Fibroblast of skin of abdomen (primary cell): ENCODE measurements at regions not wholly inside any gene's neighbourhood (a gene's known extent, or its start where the extent isn't known, plus 50 kb on each side); places are given as distances from the start of the nearest gene placed in this dataset.
A peak's percentile ranks its signal among the peaks of the same experiment; 100 is the strongest.

ENCODE experiments used
- DNase-seq: peaks from one replicate; pipeline ENCODE4 v3.0.0-alpha.2; 2013

DNA sequence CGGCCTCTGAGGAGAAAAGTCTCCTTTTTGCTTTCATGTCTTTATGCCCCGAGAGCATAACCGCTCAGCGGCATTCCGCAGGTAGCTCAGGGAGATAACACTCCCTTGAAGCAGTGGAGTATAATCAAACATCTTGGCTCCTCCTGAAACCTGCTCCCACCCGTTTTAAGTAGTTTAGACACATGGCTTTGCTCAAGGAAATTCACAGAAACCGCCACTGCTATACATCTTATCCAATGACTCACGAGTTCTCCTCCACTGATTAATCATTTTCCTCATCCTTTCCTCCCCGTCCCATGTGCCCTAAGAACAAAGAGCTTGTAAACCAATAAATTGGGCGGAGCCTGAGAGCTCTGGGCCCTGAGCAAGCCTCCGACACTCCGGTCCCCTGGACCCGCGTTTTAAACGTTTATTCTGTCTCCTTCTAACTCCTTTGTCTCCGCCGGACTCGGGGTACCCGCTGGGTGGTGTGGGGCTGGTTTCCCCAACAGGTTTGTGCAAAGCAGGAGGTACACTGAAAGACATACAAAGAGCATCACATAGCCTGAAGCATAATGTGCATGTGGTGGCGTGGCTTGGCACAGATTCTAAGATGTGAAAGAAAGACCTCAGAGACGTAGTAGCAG is 401.2 kb downstream of the TLL1 start:
- peak; percentile 57 for DNase-seq

DNA sequence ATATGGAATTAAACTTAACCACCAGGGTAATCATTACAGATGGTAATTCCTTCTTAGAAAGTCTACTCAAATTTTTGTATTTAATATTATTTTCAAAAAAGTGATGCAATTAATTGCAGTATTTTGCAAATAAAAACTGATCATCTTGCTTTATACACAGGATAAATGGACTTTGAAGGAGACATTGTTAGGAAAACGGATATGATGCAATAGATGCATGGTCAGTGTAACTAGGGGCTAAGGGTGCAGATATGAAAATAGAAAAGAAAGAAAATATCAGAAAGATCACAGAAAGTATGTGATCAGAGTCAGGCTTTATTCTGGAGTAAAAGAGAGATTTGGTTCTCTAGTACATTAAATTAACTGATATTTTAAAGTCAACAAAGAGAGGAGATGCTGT is 401.7 kb downstream of the TLL1 start:
- no peak for DNase-seq

DNA sequence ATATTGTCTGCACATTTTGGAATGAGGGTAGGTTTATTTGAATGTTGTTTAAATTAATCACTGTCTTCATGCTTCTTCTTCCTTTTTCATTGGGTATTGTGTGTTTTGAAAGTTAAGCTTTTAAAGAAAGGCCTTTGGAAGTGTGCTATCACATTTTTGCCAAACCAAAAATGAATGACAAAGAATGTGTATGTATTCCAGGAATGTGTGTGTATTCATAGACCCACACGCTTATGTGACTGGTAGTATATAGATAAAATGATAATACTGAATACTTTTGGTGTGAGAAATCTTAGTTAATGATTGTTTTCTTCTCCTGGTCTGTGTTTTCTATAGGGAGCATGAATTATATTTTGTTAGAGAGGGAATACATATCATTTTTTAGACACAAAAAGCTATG is 404.4 kb downstream of the TLL1 start:
- peak; percentile 83 for DNase-seq

DNA sequence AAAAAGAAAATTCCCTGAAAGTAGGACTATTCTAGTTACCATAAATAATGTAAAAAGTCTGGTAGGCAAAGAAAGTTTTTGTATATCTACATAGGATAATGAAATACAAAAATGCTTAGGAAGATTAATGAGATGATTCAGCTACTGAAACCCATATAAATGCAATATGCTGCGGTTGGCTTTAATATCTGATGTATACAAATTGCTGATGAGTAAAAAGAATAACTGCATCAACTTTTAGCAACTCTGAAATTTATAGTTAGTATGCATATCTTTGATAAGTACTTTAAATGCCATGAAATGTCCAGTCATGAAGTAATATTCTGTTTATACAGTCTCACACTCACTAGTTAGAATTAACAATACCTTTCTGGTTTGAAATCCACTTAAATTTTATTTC is 404.8 kb downstream of the TLL1 start:
- DNase-seq: peak; percentile 82

DNA sequence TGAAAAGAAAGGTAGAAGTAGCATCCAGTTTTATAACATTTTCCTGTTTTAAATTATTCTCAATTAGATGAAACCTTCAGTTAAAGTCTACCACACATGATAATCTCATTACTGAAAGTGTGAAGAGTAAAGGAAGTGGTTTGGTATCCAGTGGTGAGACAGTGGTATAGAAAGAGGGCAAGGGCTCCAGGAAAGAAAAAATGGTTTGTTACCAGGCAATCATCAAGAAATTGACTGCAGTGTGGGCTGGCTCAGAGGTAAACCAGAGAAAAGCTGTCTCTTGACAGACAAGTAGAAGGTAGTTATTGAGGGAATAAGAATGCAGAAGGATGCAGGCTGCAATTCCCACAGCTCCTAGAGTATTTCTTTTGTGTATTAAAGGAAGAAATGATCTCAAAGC is 406.2 kb downstream of the TLL1 start:
- no peak for DNase-seq

GRCh38 chr4:166280642-166281041 is 407.6 kb downstream of the TLL1 start:
- DNase-seq: no peak

- DNase-seq: no peak
These were observed 409.2 kb downstream of the TLL1 start for GRCh38 chr4:166282081-166282770.

DNA sequence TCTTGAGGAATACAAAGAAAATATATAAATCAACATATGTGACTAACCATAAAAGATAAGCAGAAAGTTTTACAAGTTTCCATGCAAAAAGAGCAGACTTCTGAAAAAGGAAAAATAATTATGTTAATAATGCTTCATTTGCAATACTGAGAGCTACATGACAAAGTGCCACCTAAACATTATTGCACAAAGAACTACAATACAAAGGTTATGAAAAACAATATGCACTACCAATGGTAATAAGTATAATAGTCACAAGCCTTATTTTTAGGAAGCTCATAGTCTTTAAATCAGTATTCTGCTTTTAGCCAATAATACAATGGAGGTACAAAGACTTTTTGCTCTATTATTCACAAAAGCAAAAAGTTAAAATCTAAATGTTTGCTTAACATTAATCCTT is 411.2 kb downstream of the TLL1 start:
- DNase-seq: no peak

DNA sequence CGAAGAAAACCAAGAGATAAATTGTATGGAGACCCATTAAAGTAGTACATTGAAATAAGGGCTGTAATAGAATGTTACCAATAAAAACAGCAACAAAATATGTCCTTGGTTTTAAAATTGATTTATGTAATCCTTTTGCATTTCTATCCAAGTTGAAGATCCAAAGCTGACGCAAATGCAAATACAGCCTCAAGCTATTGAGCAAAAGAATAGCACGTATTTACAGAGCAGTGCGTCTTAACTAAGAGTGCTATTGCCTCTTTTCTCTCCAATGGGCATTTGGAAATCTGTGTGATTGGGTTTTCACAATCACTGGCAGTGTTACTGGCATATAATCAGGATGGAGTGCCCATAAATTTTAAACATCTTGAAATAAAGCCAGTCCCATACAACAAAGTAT is 417.4 kb downstream of the TLL1 start:
- DNase-seq: no peak

DNA sequence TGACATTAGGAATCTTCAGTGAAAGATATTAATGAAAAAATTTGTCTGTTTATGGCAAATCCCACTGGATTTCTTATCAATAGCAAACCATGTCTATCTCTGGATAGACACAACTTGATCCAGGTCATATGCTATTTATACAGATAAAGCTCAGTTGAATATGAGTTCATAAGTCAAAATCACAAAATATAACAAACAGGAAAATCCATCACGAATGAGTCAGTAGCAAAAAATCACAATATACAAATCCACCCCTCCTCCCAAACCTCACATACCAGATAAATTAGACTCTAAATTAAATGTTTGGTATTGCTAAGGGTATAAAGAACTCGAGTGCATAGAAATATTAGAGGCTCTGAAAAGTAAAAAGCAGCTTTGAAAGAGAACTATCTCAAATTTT is 420.5 kb downstream of the TLL1 start:
- peak; percentile 26 for DNase-seq

GRCh38 chr4:166301266-166301665 is 428.2 kb downstream of the TLL1 start:
- DNase-seq: peak; percentile 72

- DNase-seq: no peak
These were observed 435.6 kb downstream of the TLL1 start for GRCh38 chr4:166308647-166309046.

DNA sequence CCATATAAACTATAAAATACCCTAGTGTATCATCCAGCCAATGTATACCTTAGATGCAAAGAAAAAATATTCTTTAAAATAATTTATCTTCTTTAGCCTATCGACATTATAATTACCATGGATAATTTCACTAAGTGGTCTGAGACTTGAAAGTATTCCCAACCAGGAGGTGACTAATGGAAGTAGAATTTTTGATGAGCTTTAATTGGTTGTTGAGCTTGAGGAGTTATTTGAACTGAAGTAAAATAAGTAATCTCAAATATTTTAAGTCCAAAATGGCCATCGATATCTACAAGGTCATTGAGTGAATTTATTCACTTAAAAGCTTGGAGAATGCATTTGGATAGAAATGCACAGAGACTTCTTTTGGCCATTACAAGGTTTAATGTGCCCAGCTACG is 436.2 kb downstream of the TLL1 start:
- DNase-seq: peak; percentile 22

DNA sequence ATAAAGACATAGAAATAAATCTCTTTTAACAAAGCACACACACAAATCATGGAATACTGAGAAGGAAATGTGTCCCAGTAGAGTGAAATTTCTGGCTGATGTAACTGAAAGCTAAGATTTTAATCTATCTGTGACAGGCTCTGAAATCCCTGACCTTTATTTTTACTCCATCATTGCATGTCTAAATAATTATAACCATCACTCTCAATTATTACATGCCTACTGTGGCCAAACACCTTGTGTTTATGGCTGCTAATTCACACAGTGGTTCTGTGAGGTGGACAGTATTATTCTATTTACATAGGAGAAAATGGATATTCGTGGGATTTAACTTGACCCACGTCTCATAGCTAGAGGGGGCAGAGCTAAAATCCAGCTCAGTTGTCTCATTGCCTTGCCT is 438.1 kb downstream of the TLL1 start:
- DNase-seq: no peak

- peak; percentile 55 for DNase-seq
These were observed 439.1 kb downstream of the TLL1 start for GRCh38 chr4:166312166-166312565.

GRCh38 chr4:166314902-166315301 is 441.9 kb downstream of the TLL1 start:
- DNase-seq: no peak

GRCh38 chr4:166315721-166316467 is 442.9 kb downstream of the TLL1 start:
- no peak for DNase-seq

GRCh38 chr4:166318810-166319525 is 445.9 kb downstream of the TLL1 start:
- DNase-seq: peak; percentile 87

- no peak for DNase-seq
These were observed 450.2 kb downstream of the TLL1 start for GRCh38 chr4:166323250-166323649.

- DNase-seq: no peak
These were observed 451.3 kb downstream of the TLL1 start for GRCh38 chr4:166324321-166324720.

DNA sequence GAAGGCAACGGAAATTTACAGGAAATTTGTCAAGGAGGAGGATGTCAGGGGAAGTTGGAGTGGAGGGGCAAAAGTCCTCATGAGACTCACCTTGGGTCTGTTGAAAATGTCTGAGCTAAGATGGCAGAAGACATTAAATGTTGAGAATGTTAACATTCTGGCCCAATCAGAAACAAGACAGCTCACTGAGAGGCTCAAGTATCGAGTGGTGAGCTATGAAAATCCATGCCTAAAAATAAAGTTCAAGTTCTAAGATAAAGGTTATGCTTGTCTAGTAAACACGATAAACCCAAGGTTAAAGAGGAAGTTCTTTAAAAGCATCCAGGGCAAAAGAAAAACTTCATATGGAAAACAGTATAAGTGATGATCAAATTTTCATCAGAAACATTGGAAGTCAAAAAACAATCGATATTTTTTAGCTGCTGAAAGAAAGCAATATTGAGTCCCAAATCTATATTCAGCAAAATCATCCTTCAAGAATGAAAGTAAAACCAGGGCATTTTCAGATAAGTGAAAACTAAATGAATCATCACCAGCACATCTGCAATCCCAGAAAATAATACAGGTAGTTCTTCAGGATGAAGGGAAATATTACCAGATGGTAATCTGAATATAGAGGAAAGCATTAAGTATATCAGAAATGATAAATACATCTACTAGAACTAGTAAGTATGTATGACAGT is 462.4 kb downstream of the TLL1 start:
- no peak for DNase-seq

DNA sequence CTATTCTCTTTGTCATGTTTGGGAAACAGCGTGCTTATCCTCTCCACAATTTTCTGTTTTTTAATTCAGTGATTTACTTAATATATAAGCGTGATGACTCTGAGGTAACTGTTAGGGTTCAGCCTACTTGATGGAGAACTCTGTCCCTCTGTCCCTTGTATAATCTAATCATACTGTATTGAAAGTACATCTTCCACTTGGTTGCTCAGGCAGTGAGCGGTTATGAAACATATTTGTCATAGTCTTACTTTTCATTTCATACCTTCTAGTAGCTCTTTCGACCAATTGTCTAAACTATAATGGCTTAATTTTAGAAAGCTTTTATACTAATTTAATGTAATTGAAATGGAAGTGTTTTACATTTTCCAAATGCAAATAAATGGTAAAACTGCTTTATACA is 469.0 kb downstream of the TLL1 start:
- DNase-seq: no peak

DNA sequence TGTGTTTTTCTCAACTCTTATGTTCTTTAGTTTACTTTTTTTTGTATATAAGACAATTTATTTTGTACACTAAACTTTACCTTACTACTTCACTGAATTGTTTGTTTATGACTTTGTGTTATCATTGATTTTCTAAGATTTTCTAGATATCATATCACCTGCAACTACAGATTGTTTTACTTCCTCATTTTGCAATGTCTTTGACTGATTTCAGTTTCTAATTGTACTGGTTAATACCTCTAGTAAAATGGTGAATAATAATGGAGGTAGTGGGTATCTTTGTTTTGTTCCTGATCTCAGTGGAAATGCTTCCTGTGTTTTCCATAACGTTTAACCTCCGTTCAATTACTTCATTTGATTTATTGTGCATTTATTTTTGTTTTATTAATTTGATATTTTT is 490.2 kb downstream of the TLL1 start:
- no peak for DNase-seq
